SH-SY5Y (cell line): ENCODE measurements at regions not wholly inside any gene's neighbourhood (a gene's known extent, or its start where the extent isn't known, plus 50 kb on each side); places are given as distances from the start of the nearest gene placed in this dataset.

Experiments
- GATA2 ChIP-seq: IDR thresholded peaks from 2 replicates; pipeline ENCODE4 v1.6.1; 2011; ENCODE audit warnings: mild to moderate bottlenecking, low read depth, low read length
- GATA3 ChIP-seq: IDR thresholded peaks from 2 replicates; pipeline ENCODE4 v1.6.1; 2011; ENCODE audit warnings: low read depth, mild to moderate bottlenecking, low read length, moderate library complexity

- TF ChIP-seq GATA3 (no peak), GATA2 (no peak)
These were observed 1120.8 kb upstream of the TMEFF2 start for GRCh38 chr2:193315428-193316091.

- no peak for TF ChIP-seq GATA3
- no peak for TF ChIP-seq GATA2
These were observed 1108.7 kb upstream of the TMEFF2 start for GRCh38 chr2:193303464-193303863.

GRCh38 chr2:193294371-193294770 is 1099.6 kb upstream of the TMEFF2 start:
- TF ChIP-seq GATA2 (no peak), GATA3 (no peak)

DNA sequence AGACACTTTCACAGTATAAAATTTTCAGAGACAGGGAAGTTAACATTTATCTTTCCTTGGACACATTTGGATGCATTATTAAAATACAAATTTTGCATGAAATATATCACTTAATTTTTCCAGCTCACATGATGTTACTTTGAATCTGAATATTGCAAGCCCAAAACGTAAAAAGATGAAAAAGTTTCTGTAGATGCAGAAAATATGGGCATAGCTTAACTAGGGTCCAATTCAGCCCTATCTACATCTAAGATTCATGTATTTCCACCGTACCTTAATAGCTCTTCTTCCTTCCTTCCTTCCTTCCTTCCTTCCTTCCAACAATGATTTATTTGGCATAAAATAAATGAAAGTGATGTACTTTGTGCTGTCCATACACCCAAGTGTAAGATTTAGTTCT is 1084.6 kb upstream of the TMEFF2 start:
- no peak for TF ChIP-seq GATA3
- no peak for TF ChIP-seq GATA2

- no peak for TF ChIP-seq GATA2
- TF ChIP-seq GATA3, result no peak
These were observed 1082.3 kb upstream of the TMEFF2 start for GRCh38 chr2:193276988-193277387.

- no peak for TF ChIP-seq GATA2
- TF ChIP-seq GATA3, result no peak
These were observed 1081.8 kb upstream of the TMEFF2 start for GRCh38 chr2:193276560-193276959.

- TF ChIP-seq GATA2 (no peak), GATA3 (no peak)
These were observed 1081.3 kb upstream of the TMEFF2 start for GRCh38 chr2:193276069-193276468.

GRCh38 chr2:193272011-193272410 is 1077.3 kb upstream of the TMEFF2 start:
- TF ChIP-seq GATA3, result no peak
- no peak for TF ChIP-seq GATA2

GRCh38 chr2:193270816-193271215 is 1076.1 kb upstream of the TMEFF2 start:
- TF ChIP-seq GATA3 (no peak), GATA2 (no peak)

GRCh38 chr2:193267496-193268002 is 1072.8 kb upstream of the TMEFF2 start:
- TF ChIP-seq GATA2, result no peak
- no peak for TF ChIP-seq GATA3

- no peak for TF ChIP-seq GATA2
- TF ChIP-seq GATA3, result no peak
These were observed 1058.3 kb upstream of the TMEFF2 start for GRCh38 chr2:193253014-193253530.

DNA sequence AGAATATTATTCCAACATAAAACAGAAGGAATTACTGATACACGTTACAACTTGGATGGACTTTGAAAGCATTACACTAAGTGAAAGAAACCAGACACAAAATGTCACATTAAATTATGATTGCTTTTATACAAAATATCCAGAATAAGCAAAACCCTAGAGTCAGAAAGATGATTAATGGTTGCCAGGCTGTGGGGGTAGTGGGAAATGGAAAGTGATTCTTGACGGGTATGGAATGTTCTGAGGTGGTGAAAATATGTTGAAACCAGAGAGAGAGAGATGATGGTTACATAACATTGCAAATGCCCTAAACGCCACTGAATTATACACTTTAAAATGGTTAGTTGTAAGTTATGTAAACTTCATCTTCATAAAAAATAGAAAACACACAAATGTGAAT is 1057.2 kb upstream of the TMEFF2 start:
- no peak for TF ChIP-seq GATA2
- TF ChIP-seq GATA3, result no peak

DNA sequence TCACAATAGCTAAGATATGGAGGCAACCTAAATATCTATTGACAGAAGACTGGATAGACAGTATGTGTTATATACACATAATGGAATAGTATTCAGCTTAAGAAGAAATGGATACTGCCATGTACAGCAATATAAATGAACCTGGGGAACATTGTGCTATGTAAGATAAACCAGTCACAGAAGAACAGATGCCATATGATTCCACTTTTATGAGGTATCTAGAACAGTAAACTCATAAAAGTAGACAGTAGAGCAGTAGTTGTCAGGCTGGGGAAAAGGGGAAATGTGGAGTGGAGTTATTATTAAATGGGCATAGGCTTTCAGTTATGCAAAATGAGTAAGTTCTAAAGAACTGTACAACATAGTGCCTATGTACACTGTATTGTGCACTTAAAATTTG is 1055.7 kb upstream of the TMEFF2 start:
- TF ChIP-seq GATA3 (no peak), GATA2 (no peak)

GRCh38 chr2:193240752-193241151 is 1046.0 kb upstream of the TMEFF2 start:
- no peak for TF ChIP-seq GATA2
- no peak for TF ChIP-seq GATA3

GRCh38 chr2:193231634-193232033 is 1036.9 kb upstream of the TMEFF2 start:
- TF ChIP-seq GATA2 (no peak), GATA3 (no peak)

DNA sequence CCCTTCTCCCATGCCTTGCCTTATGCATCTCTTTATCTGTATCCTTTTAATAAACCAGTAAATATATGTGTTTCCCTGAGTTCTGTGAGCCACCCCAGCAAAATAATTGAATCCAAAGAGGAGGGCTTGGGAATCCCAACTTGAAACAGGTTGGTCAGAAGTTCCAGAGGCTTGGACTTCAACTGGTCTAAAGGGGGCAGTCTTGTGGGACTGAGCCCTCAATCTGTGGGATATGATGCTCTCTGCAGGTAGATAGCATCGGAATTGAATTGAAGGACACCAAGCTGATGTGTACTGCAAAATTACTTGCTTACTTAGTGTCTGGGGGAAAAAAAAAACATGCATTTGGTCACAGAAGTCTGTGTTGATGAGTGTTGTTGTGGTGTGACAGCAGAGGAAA is 1033.5 kb upstream of the TMEFF2 start:
- TF ChIP-seq GATA3 (no peak), GATA2 (no peak)

- TF ChIP-seq GATA2 (no peak), GATA3 (no peak)
These were observed 1027.7 kb upstream of the TMEFF2 start for GRCh38 chr2:193222454-193222853.
